NB4 (cell line): ENCODE measurements at regions not wholly inside any gene's neighbourhood (a gene's known extent, or its start where the extent isn't known, plus 50 kb on each side); places are given as distances from the start of the nearest gene placed in this dataset.

Experiments
- CTCF ChIP-seq: IDR thresholded peaks from one replicate; pipeline ENCODE4 v1.5.1; 2012; ENCODE audit warnings: low read depth, low read length
- POLR2A ChIP-seq: IDR thresholded peaks from 2 replicates; pipeline ENCODE4 v1.6.1; 2011; ENCODE audit warnings: mild to moderate bottlenecking; ENCODE audit not compliant: insufficient read length; ENCODE audit errors: extremely low read depth

GRCh38 chr6:130314271-130314670 is 51.5 kb upstream of the TMEM200A start:
- TF ChIP-seq CTCF (no peak), POLR2A (no peak)
